ENCODE measurements at regions not wholly inside any gene's neighbourhood (a gene's known extent, or its start where the extent isn't known, plus 50 kb on each side); places are given as distances from the start of the nearest gene placed in this dataset.
"Not testable (repeated sequence)": the region's sequence is repeated elsewhere in the genome, so short reads cannot be mapped to it uniquely, and the experiment has no call there.

DNA sequence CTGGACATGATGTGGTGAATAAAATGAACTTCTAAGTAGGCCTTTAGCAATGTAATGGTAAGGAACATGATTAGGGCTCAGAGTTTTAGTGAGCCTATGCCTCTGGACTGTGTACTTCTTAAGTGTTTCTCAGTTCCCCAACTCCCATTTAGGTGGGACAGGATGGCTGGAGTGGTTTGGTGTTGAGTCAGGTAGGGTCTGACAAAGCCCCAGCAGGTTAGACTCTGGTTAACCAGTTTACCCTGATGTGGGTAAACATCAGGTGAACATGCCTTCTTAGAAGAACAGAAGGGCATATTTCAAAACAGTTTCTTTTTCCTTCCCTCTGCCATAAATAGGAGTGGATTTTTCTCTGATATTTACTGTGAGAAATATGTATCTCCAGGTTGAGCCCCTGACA, 1548.7 kb downstream of the GRIK2 start:
- no peak for TF ChIP-seq CTCF (IDR thresholded peaks at IDR 0.05; ENCODE audit: low read depth, low read length)
- no peak overlapping the region for H3K4me3 ChIP-seq (ENCODE audit: low read depth, low read length)

DNA sequence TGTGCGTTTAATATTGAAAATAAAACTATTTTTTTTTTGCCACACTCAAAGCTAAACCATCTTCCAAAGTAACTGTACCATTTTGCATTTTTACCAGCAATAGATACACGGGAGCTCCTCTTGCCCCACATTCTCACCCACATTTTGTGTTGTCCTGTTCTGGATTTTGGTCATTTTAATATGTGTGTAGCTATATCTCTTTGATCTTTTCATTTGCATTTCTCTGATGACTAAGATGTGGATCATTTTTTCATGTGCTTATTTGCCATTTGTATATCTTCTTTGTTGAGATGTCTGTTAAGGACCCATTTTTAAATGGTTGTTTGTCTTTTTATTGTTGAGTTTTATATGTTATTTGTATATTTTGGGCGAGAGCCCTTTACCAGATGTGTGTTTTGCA, 1543.5 kb downstream of the GRIK2 start:
- TF ChIP-seq CTCF (IDR thresholded peaks at IDR 0.05; ENCODE audit: low read depth, low read length): no peak
- H3K4me3 ChIP-seq (ENCODE audit: low read depth, low read length): no peak overlapping the region

- TF ChIP-seq CTCF (IDR thresholded peaks at IDR 0.05; ENCODE audit: low read depth, low read length): no peak
- H3K4me3 ChIP-seq (ENCODE audit: low read depth, low read length): no peak overlapping the region
These were observed 1534.6 kb downstream of the GRIK2 start for GRCh38 chr6:102928109-102928508.

DNA sequence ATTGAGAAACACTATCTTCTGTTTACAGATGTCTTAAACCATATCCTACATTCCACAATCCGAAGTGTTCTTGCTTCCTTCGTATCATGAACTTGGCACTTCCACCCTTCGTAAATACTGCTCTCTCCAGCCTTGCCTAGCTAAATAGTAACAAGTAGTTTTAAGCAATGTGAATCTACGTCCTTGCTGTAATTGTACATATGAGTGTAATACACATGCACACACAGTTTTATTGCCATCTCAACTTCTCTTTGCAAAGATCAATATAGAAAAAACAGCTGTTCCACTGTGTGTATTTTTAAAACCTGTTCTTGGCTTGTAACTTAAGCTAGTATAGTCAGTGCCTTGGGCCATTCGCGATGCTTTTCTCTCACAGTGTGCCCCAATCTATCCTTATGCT, 1524.7 kb downstream of the GRIK2 start:
- H3K4me3 ChIP-seq (ENCODE audit: low read depth, low read length): no peak overlapping the region
- no peak for TF ChIP-seq CTCF (IDR thresholded peaks at IDR 0.05; ENCODE audit: low read depth, low read length)

GRCh38 chr6:102911571-102911970, 1518.1 kb downstream of the GRIK2 start:
- TF ChIP-seq CTCF (IDR thresholded peaks at IDR 0.05; ENCODE audit: low read depth, low read length): no peak
- H3K4me3 ChIP-seq (ENCODE audit: low read depth, low read length): no peak overlapping the region

DNA sequence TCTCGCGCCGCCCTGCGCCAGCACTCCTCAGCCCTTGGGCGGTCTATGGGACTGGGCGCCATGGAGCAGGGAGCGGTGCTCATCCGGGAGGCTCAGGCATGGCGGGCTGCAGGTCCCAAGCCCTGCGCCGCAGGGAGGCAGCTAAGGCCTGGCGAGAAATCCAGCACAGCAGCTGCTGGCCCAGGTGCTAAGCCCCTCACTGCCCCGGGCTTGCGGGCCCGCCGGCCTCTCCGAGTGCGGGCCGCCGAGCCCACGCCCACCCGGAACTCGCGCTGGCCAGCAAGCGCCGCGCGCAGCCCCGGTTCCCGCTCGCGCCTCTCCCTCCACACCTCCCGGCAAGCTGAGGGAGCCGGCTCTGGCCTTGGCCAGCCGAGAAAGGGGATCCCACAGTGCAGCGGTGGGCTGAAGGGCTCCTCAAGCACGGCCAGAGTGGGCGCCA, 1517.2 kb downstream of the GRIK2 start:
- not testable (repeated sequence) for H3K4me3 ChIP-seq (ENCODE audit: low read depth, low read length)

DNA sequence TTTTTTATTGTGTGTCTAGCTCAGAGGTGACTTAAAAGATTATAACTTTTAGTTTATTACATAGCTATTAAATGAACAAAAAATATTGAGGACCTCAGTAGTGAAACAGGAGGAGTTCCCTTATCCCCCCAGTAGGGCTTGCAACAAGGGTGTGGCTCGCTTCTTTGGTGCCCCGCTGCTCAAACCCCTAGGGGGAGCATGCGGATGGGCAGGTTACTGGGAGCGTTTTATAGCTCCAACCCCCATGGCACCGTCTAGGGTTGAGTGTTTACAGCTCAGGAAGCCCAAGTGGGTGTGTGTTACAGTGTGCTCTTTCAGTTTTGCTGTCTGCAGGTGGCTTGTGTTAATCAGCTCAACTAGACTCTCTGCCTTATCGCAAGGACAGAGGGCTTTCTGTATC, 1513.7 kb downstream of the GRIK2 start:
- H3K4me3 ChIP-seq (ENCODE audit: low read depth, low read length): no peak overlapping the region
- no peak for TF ChIP-seq CTCF (IDR thresholded peaks at IDR 0.05; ENCODE audit: low read depth, low read length)

DNA sequence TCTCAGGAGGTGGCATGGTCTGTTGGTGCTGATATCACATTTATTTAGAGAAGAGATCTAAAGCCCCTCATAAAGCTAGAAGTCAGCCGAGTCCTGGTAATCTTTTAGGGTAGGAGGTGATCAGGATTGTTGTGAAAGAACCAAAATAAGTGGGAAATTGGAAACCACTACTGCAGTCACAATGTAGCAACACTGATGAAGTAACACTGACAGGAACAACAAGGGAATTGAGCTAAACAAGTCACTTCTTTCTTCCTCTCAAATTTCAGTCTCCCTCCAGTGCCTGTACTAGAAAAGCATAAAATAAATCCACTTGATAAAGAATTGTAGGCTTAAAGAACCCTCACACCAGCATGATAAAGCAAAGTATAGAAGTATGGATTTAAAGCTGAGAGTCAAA, 1509.0 kb downstream of the GRIK2 start:
- H3K4me3 ChIP-seq (ENCODE audit: low read depth, low read length): no peak overlapping the region
- TF ChIP-seq CTCF (IDR thresholded peaks at IDR 0.05; ENCODE audit: low read depth, low read length): no peak
